ENCODE measurements at regions not wholly inside any gene's neighbourhood (a gene's known extent, or its start where the extent isn't known, plus 50 kb on each side); places are given as distances from the start of the nearest gene placed in this dataset.

GRCh38 chr17:55668312-55668920 lies 54.2 kb downstream of the TMEM100 start:
- Mint-ChIP-seq H3K4me3 (ENCODE audit: unreplicated experiment) (no peak overlapping the region), H3K27me3 (ENCODE audit: unreplicated experiment) (peaks cover 8% of the 10 kb centered on the region), H3K9me3 (ENCODE audit: unreplicated experiment) (no peaks in the 10 kb centered on the region), H3K4me1 (ENCODE audit: unreplicated experiment) (no peaks in the 10 kb centered on the region), H3K27ac (ENCODE audit: unreplicated experiment) (no peak overlapping the region), H3K36me3 (ENCODE audit: unreplicated experiment) (no peaks in the 10 kb centered on the region)
- no peak for DNase-seq (ENCODE audit: extremely low spot score, unreplicated experiment)
- no peak for TF ChIP-seq CTCF (IDR thresholded peaks at IDR 0.05)

- DNase-seq (ENCODE audit: extremely low spot score, unreplicated experiment): no peak
- no peak overlapping the region for H3K4me3 Mint-ChIP-seq (ENCODE audit: unreplicated experiment)
- TF ChIP-seq CTCF (IDR thresholded peaks at IDR 0.05): no peak
- H3K4me1 Mint-ChIP-seq (ENCODE audit: unreplicated experiment): no peaks in the 10 kb centered on the region
- peaks cover 8% of the 10 kb centered on the region for H3K27me3 Mint-ChIP-seq (ENCODE audit: unreplicated experiment)
- H3K9me3 Mint-ChIP-seq (ENCODE audit: unreplicated experiment): no peaks in the 10 kb centered on the region
- H3K36me3 Mint-ChIP-seq (ENCODE audit: unreplicated experiment): no peaks in the 10 kb centered on the region
- no peak overlapping the region for H3K27ac Mint-ChIP-seq (ENCODE audit: unreplicated experiment)
Measured at GRCh38 chr17:55666806-55667205, 55.9 kb downstream of the TMEM100 start.

GRCh38 chr17:55664287-55664686 lies 58.4 kb downstream of the TMEM100 start:
- Mint-ChIP-seq H3K27me3 (ENCODE audit: unreplicated experiment) (peaks cover 3% of the 10 kb centered on the region), H3K9me3 (ENCODE audit: unreplicated experiment) (no peaks in the 10 kb centered on the region), H3K4me1 (ENCODE audit: unreplicated experiment) (no peaks in the 10 kb centered on the region), H3K36me3 (ENCODE audit: unreplicated experiment) (no peaks in the 10 kb centered on the region), H3K4me3 (ENCODE audit: unreplicated experiment) (no peak overlapping the region), H3K27ac (ENCODE audit: unreplicated experiment) (no peak overlapping the region)
- DNase-seq (ENCODE audit: extremely low spot score, unreplicated experiment): no peak
- TF ChIP-seq CTCF (IDR thresholded peaks at IDR 0.05): no peak

GRCh38 chr17:55663400-55663799 lies 59.3 kb downstream of the TMEM100 start:
- Mint-ChIP-seq H3K36me3 (ENCODE audit: unreplicated experiment) (no peaks in the 10 kb centered on the region), H3K4me3 (ENCODE audit: unreplicated experiment) (no peak overlapping the region), H3K27ac (ENCODE audit: unreplicated experiment) (no peak overlapping the region), H3K9me3 (ENCODE audit: unreplicated experiment) (no peaks in the 10 kb centered on the region), H3K4me1 (ENCODE audit: unreplicated experiment) (no peaks in the 10 kb centered on the region), H3K27me3 (ENCODE audit: unreplicated experiment) (no peaks in the 10 kb centered on the region)
- no peak for TF ChIP-seq CTCF (IDR thresholded peaks at IDR 0.05)
- DNase-seq (ENCODE audit: extremely low spot score, unreplicated experiment): no peak

- no peak overlapping the region for H3K27ac Mint-ChIP-seq (ENCODE audit: unreplicated experiment)
- no peaks in the 10 kb centered on the region for H3K36me3 Mint-ChIP-seq (ENCODE audit: unreplicated experiment)
- H3K4me3 Mint-ChIP-seq (ENCODE audit: unreplicated experiment): no peak overlapping the region
- DNase-seq (ENCODE audit: extremely low spot score, unreplicated experiment): no peak
- no peaks in the 10 kb centered on the region for H3K27me3 Mint-ChIP-seq (ENCODE audit: unreplicated experiment)
- H3K9me3 Mint-ChIP-seq (ENCODE audit: unreplicated experiment): no peaks in the 10 kb centered on the region
- H3K4me1 Mint-ChIP-seq (ENCODE audit: unreplicated experiment): no peaks in the 10 kb centered on the region
- no peak for TF ChIP-seq CTCF (IDR thresholded peaks at IDR 0.05)
Measured at GRCh38 chr17:55661963-55662834, 60.5 kb downstream of the TMEM100 start.
